DMS53 treated with DMSO at 0.1 percent for 48 hours (cell line): ENCODE measurements at regions not wholly inside any gene's neighbourhood (a gene's known extent, or its start where the extent isn't known, plus 50 kb on each side); places are given as distances from the start of the nearest gene placed in this dataset.

ENCODE experiments used
- DNase-seq: peaks from one replicate; lab custom pipeline; 2025; ENCODE audit not compliant: unreplicated experiment; lab: John Stamatoyannopoulos, UW

GRCh38 chr16:86207350-86207749, 303.0 kb upstream of the FOXF1 start:
- no peak for DNase-seq

GRCh38 chr16:86209202-86209601, 301.1 kb upstream of the FOXF1 start:
- no peak for DNase-seq

GRCh38 chr16:86210403-86211193, 299.7 kb upstream of the FOXF1 start:
- DNase-seq, result no peak

GRCh38 chr16:86211265-86211664, 299.1 kb upstream of the FOXF1 start:
- DNase-seq, result no peak

- DNase-seq, result no peak
These were observed 298.5 kb upstream of the FOXF1 start for GRCh38 chr16:86211800-86212199.

GRCh38 chr16:86212706-86213436, 297.5 kb upstream of the FOXF1 start:
- DNase-seq, result no peak

- DNase-seq, result no peak
These were observed 296.7 kb upstream of the FOXF1 start for GRCh38 chr16:86213437-86214205.

- no peak for DNase-seq
These were observed 295.7 kb upstream of the FOXF1 start for GRCh38 chr16:86214326-86215232.

GRCh38 chr16:86215233-86215978, 294.9 kb upstream of the FOXF1 start:
- DNase-seq, result no peak

- no peak for DNase-seq
These were observed 294.2 kb upstream of the FOXF1 start for GRCh38 chr16:86215979-86216585.

GRCh38 chr16:86216591-86216990, 293.7 kb upstream of the FOXF1 start:
- no peak for DNase-seq

- DNase-seq, result no peak
These were observed 293.1 kb upstream of the FOXF1 start for GRCh38 chr16:86217001-86217890.

GRCh38 chr16:86217891-86218270, 292.4 kb upstream of the FOXF1 start:
- DNase-seq, result no peak

GRCh38 chr16:86218479-86219170, 291.7 kb upstream of the FOXF1 start:
- no peak for DNase-seq

GRCh38 chr16:86219655-86220445, 290.5 kb upstream of the FOXF1 start:
- no peak for DNase-seq

GRCh38 chr16:86220561-86220960, 289.8 kb upstream of the FOXF1 start:
- no peak for DNase-seq

GRCh38 chr16:86221085-86221484, 289.2 kb upstream of the FOXF1 start:
- DNase-seq, result no peak
